OCI-LY7 (cell line): ENCODE measurements at regions not wholly inside any gene's neighbourhood (a gene's known extent, or its start where the extent isn't known, plus 50 kb on each side); places are given as distances from the start of the nearest gene placed in this dataset.

Source experiments
- BruUV-seq: library from RNA; stranded (reverse); fragments of 400-500 nt; replicated peaks from 2 replicates; lab custom pipeline; 2021; lab: Mats Ljungman, UMichigan
- CTCF ChIA-PET: fragments of 300-600 bp; sonication (Branson Sonifier 250); formaldehyde crosslinking; loops from one replicate; lab custom pipeline; 2022; ENCODE audit warnings: antibody characterized with exemption; ENCODE audit not compliant: unreplicated experiment; lab: Charles Lee
- POLR2A ChIA-PET: fragments of 300-600 bp; sonication (Branson Sonifier 250); formaldehyde crosslinking; loops from one replicate; lab custom pipeline; 2022; ENCODE audit warnings: antibody characterized with exemption; lab: Charles Lee
- DNase-seq: peaks from one replicate; pipeline ENCODE4 v3.0.0-alpha.2; 2015; ENCODE audit warnings: low spot score
- H2AFZ ChIP-seq: fragments of 200-600 bp; sonication (generic), shearing (Covaris generic); 2 replicates; pipeline ENCODE4 v1.6.1; 2014; ENCODE audit warnings: mild to moderate bottlenecking, antibody characterized with exemption, low read length, moderate library complexity
- H3K27ac ChIP-seq: fragments of 200-600 bp; sonication (generic); 2 replicates; pipeline ENCODE4 v1.5.1; 2014; ENCODE audit warnings: mixed run types, low read depth, mild to moderate bottlenecking, moderate library complexity, low read length, inconsistent platforms; ENCODE audit not compliant: poor library complexity, severe bottlenecking
- H3K36me3 ChIP-seq: fragments of 200-600 bp; sonication (generic); 2 replicates; pipeline ENCODE4 v1.6.1; 2014; ENCODE audit warnings: mild to moderate bottlenecking, antibody characterized with exemption, low read length, moderate library complexity, mixed read lengths; ENCODE audit not compliant: insufficient read depth
- H3K4me1 ChIP-seq: fragments of 200-600 bp; sonication (generic); 2 replicates; pipeline ENCODE4 v1.5.1; 2014; ENCODE audit warnings: mild to moderate bottlenecking, low read length; ENCODE audit not compliant: insufficient read depth, poor library complexity, severe bottlenecking
- H3K4me2 ChIP-seq: fragments of 200-600 bp; sonication (generic); 2 replicates; pipeline ENCODE4 v1.6.1; 2014; ENCODE audit warnings: mild to moderate bottlenecking, low read length
- H3K4me3 ChIP-seq: fragments of 200-600 bp; sonication (generic); 2 replicates; pipeline ENCODE4 v1.5.1; 2014; ENCODE audit warnings: mild to moderate bottlenecking, low read depth, low read length; ENCODE audit not compliant: poor library complexity, severe bottlenecking
- H3K79me2 ChIP-seq: fragments of 200-600 bp; sonication (generic); 2 replicates; pipeline ENCODE4 v1.6.1; 2016; ENCODE audit warnings: low read depth, mild to moderate bottlenecking, low read length, moderate library complexity, mixed read lengths; ENCODE audit not compliant: insufficient read depth
- H3K9me2 ChIP-seq: fragments of 200-600 bp; sonication (generic); 2 replicates; pipeline ENCODE4 v1.6.1; 2016; ENCODE audit warnings: mild to moderate bottlenecking, low read length, mixed read lengths; ENCODE audit not compliant: insufficient read depth
- H3K9me3 ChIP-seq: fragments of 200-600 bp; sonication (generic); 2 replicates; pipeline ENCODE4 v1.6.1; 2014; ENCODE audit warnings: mild to moderate bottlenecking, mixed run types, low read length, mixed read lengths
- H4K20me1 ChIP-seq: fragments of 200-600 bp; sonication (generic); 2 replicates; pipeline ENCODE4 v1.6.1; 2014; ENCODE audit warnings: mild to moderate bottlenecking, antibody characterized with exemption, low read length, moderate library complexity, mixed read lengths; ENCODE audit not compliant: insufficient read depth
- CTCF ChIP-seq: fragments of 200-600 bp; sonication (generic); conservative IDR thresholded peaks from 2 replicates; pipeline ENCODE4 v1.5.1; 2014; ENCODE audit warnings: mild to moderate bottlenecking, antibody characterized with exemption, low read length, moderate library complexity, mixed read lengths
- EZH2phosphoT487 ChIP-seq: fragments of 200-600 bp; sonication (generic); IDR thresholded peaks from 2 replicates; pipeline ENCODE4 v1.6.1; 2018; ENCODE audit warnings: low read depth, borderline replicate concordance, mild to moderate bottlenecking, mixed run types, antibody characterized with exemption, low read length, moderate library complexity, mixed read lengths
- intact Hi-C: fragments of 100-400 bp; cut with micrococcal nuclease; formaldehyde crosslinking; loops from one replicate; pipeline ENCODE4 v1.10.0; 2022; ENCODE audit not compliant: unreplicated experiment

GRCh38 chr1:57671750-57672149, 247.9 kb upstream of the DAB1 start:
- ChIA-PET POLR2A (no interaction called here), CTCF (no interaction called here)
- Histone ChIP-seq H3K36me3 (no peaks in the 10 kb centered on the region), H3K4me1 (no peaks in the 10 kb centered on the region), H4K20me1 (no peaks in the 10 kb centered on the region), H3K27ac (no peak overlapping the region), H2AFZ (no peak overlapping the region), H3K4me2 (no peak overlapping the region), H3K9me2 (no peaks in the 10 kb centered on the region), H3K9me3 (no peaks in the 10 kb centered on the region), H3K79me2 (no peaks in the 10 kb centered on the region), H3K4me3 (no peak overlapping the region)
- no TSS peak for BruUV-seq
- TF ChIP-seq CTCF = no peak
- no peak for TF ChIP-seq EZH2phosphoT487
- DNase-seq = no peak
- intact Hi-C loops = no loop called here

GRCh38 chr1:57659804-57660203, 235.9 kb upstream of the DAB1 start:
- intact Hi-C loops = no loop called here
- Histone ChIP-seq H3K79me2 (no peaks in the 10 kb centered on the region), H3K4me1 (no peaks in the 10 kb centered on the region), H3K27ac (no peak overlapping the region), H4K20me1 (no peaks in the 10 kb centered on the region), H2AFZ (no peak overlapping the region), H3K9me3 (no peaks in the 10 kb centered on the region), H3K9me2 (no peaks in the 10 kb centered on the region), H3K4me3 (no peak overlapping the region), H3K36me3 (no peaks in the 10 kb centered on the region), H3K4me2 (no peak overlapping the region)
- ChIA-PET POLR2A (no interaction called here), CTCF (no interaction called here)
- TF ChIP-seq CTCF = no peak
- no peak for TF ChIP-seq EZH2phosphoT487
- BruUV-seq = no TSS peak
- DNase-seq = no peak

GRCh38 chr1:57655161-57655560, 231.3 kb upstream of the DAB1 start:
- ChIA-PET CTCF (no interaction called here), POLR2A (no interaction called here)
- Histone ChIP-seq H2AFZ (no peak overlapping the region), H3K4me3 (no peak overlapping the region), H4K20me1 (no peaks in the 10 kb centered on the region), H3K36me3 (no peaks in the 10 kb centered on the region), H3K4me2 (no peak overlapping the region), H3K27ac (no peak overlapping the region), H3K4me1 (no peaks in the 10 kb centered on the region), H3K9me2 (no peaks in the 10 kb centered on the region), H3K9me3 (no peaks in the 10 kb centered on the region), H3K79me2 (no peaks in the 10 kb centered on the region)
- BruUV-seq = no TSS peak
- no peak for DNase-seq
- intact Hi-C loops = no loop called here
- TF ChIP-seq CTCF = no peak
- TF ChIP-seq EZH2phosphoT487 = no peak
